ENCODE measurements at regions not wholly inside any gene's neighbourhood (a gene's known extent, or its start where the extent isn't known, plus 50 kb on each side); places are given as distances from the start of the nearest gene placed in this dataset.
"Not testable (repeated sequence)": the region's sequence is repeated elsewhere in the genome, so short reads cannot be mapped to it uniquely, and the experiment has no call there.

GRCh38 chr16:21516705-21517040 lies 82.7 kb upstream of the METTL9 start:
- TF ChIP-seq NRF1 (conservative IDR thresholded peaks at IDR 0.05; ENCODE audit: low read depth, low read length); POLR2A (IDR thresholded peaks at IDR 0.05; ENCODE audit: low read depth, low read length); NFYB (IDR thresholded peaks at IDR 0.05; ENCODE audit: insufficient read depth, low read depth, low read length); ZBED1 (IDR thresholded peaks at IDR 0.05; ENCODE audit: borderline replicate concordance); EZH2 (IDR thresholded peaks at IDR 0.05; ENCODE audit: borderline replicate concordance, control insufficient read depth, low read depth, low read length); RAD51 (IDR thresholded peaks at IDR 0.05); SMARCA5 (IDR thresholded peaks at IDR 0.05); ATF3 (IDR thresholded peaks at IDR 0.05; ENCODE audit: borderline replicate concordance, extremely low read depth, low read depth, low read length); CTCF (IDR thresholded peaks at IDR 0.05 in 2 of 3, conservative IDR thresholded peaks at IDR 0.05 in 1 of 3; ENCODE audit: control insufficient read depth in 2 of 3, extremely low read depth in 1 of 3, insufficient read depth in 1 of 3, low read depth in 3 of 3, low read length in 3 of 3); NR2F1 (conservative IDR thresholded peaks at IDR 0.05); JUND (IDR thresholded peaks at IDR 0.05; ENCODE audit: low read depth, low read length): not testable (repeated sequence)
- TF ChIP-seq, protein P1, sequence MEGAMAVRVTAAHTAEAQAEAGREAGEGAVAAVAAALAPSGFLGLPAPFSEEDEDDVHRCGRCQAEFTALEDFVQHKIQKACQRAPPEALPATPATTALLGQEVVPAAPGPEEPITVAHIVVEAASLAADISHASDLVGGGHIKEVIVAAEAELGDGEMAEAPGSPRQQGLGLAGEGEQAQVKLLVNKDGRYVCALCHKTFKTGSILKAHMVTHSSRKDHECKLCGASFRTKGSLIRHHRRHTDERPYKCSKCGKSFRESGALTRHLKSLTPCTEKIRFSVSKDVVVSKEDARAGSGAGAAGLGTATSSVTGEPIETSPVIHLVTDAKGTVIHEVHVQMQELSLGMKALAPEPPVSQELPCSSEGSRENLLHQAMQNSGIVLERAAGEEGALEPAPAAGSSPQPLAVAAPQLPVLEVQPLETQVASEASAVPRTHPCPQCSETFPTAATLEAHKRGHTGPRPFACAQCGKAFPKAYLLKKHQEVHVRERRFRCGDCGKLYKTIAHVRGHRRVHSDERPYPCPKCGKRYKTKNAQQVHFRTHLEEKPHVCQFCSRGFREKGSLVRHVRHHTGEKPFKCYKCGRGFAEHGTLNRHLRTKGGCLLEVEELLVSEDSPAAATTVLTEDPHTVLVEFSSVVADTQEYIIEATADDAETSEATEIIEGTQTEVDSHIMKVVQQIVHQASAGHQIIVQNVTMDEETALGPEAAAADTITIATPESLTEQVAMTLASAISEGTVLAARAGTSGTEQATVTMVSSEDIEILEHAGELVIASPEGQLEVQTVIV (IDR thresholded peaks at IDR 0.05; ENCODE audit: borderline replicate concordance, partially characterized antibody): not testable (repeated sequence)

Data from GM12878 (cell line).